GM18505 (cell line): ENCODE measurements at regions not wholly inside any gene's neighbourhood (a gene's known extent, or its start where the extent isn't known, plus 50 kb on each side); places are given as distances from the start of the nearest gene placed in this dataset.

Experiments used
- ATAC-seq: cut with Tn5 transposase; IDR thresholded peaks from one replicate; pipeline ENCODE4 v1.9.1; 2021; ENCODE audit not compliant: unreplicated experiment
- POLR2A ChIP-seq: IDR thresholded peaks from 4 replicates; pipeline ENCODE4 v1.6.1; 2011; ENCODE audit warnings: borderline replicate concordance; ENCODE audit not compliant: insufficient read depth, insufficient read length; ENCODE audit errors: extremely low read depth

DNA sequence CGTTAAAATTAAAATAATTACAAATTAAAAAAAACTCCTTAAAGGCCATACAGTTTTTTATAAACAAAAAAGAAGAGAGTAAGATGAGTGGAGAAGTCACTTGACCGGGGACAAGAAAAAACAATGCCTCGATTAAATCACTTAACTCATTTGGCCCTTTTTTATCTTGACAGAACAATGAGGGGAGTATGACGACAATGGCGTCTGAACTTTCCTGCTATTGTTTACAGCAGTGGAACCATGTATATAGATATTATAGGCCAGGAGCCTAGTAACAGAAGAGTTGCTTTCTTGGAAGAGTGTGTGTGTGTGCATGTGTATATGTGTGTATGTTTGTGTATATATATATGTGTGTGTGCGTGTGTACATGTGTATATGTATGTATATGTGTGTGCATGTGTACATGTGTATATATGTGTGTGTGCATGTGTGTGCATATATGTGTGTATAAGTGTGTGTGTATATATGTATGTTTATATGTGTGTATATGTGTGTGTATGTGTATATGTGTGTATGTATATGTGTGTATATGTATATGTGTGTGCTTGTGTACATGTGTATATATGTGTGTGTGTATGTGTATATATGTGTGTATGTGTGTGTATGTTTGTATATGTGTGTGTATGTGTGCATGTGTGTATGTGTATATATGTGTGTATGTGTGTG, 153.4 kb upstream of the FAT1 start:
- no peak for TF ChIP-seq POLR2A

DNA sequence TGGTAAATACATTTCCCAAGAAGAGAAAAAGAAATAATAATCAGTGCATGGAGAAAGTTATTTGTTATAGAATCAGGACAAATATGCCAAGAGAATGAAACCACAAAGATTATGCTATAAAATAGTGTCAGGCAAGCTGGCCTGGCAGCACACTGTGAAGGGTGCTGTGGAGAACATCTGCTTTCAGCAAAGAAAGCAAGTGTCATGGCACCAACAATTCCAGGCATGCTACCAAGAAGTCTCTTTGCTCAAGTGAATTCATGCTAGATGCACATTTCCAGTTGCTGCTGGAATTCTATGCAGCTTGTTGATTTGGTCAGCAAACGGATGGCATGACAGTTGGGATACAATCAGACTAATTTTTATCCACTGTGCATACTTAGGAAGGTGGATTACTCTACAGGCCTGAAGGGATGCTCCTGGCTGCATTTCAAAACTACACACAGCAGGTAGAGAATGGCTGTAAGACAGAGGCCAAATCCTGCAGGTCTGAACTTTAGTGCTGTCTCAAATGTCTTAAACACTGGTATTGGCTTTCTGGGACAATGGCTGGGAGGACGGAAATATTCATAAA, 154.6 kb upstream of the FAT1 start:
- no peak for ATAC-seq
- TF ChIP-seq POLR2A, result no peak

More for the DNA sequence above, 153.4 kb upstream of the FAT1 start:
- no peak for ATAC-seq

DNA sequence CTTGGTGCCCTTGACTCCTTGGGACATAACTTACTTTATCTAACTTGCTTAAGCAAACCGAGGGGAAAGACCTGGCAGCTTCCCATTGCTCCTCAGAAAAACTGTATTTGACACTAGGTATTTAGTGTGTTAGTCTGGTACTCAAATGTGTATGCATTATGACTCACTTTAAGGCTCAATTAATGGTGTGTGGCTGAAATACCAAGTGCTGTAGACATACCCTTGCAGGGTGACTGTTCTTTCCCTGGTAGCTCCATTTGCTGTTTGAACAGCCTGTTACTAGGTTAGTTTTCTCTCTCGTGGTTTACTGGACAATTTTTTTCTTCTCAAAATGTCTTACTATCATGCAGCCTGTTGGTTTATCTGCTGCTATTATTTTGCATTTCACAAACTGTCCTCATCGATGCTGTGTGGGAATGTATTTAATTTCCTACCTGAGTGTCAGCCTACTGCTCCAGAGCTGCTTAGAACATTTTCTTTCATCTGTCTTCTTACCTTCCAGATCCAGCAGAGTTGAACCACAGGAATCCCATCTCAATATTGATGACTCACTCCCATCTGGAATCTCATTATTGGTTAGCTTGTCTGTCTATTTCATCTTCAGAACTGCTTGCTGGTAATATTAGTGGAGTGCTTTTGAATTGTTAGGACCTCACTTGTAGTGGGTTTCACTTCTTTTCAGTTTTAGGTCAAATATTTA, 158.0 kb upstream of the FAT1 start:
- ATAC-seq, result no peak
- no peak for TF ChIP-seq POLR2A

DNA sequence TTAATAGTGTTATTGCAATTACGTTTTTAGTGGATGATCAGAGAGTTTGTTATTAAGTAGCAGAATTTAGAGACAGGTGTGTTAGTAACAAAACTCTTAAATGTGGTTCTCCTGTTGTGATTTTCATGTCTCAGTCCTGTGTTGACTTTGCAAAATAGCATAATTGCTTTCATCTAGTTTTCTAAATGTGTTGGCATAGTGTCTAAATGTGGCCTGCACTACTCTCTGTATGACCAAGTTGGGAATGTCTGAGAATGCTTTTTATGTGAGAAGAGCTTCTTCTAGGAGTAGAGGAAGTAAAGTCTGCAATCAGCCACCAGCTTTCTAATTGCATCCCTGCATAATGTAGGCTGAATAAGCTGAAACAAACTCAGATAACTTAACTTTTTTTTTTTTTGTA, 158.6 kb upstream of the FAT1 start:
- ATAC-seq, result no peak
- TF ChIP-seq POLR2A, result no peak

DNA sequence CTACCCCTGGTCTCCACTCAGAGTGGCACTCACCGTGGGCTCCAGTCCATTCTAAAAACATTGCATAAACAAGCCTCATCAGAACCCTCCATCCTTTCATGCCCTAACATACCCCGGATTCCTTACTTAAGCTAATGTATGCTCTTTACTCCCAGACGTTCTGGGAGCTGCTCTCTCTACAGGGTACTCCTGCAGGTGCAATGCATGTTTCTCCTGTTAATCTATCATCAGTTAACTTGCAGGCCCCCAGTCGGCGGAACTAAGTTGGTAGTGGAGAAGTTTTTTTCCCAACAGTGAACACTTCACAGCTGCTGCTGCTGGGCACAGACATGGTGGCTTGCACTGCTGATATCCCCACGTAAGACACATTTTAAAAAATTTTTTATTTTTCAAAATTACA, 161.6 kb upstream of the FAT1 start:
- no peak for TF ChIP-seq POLR2A
- no peak for ATAC-seq

DNA sequence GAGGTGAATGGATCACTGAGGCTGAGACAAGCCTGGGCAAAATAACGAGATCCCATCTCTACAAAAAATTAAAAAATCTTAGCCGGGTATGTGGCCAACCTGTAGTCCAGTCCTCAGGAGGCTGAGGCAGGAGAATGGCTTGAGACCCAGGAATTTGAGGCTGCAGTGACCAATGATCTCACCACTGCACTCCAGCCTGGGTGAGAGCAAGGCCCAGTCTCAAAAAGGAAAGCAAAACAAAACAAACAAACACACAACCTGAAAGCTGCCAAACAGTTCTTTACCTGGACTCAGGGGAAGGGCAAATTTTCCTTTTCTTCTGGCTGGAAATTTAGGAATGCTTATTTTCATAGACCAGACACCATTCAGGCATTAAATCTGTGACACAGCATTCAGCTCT, 163.1 kb upstream of the FAT1 start:
- ATAC-seq, result no peak
- no peak for TF ChIP-seq POLR2A

DNA sequence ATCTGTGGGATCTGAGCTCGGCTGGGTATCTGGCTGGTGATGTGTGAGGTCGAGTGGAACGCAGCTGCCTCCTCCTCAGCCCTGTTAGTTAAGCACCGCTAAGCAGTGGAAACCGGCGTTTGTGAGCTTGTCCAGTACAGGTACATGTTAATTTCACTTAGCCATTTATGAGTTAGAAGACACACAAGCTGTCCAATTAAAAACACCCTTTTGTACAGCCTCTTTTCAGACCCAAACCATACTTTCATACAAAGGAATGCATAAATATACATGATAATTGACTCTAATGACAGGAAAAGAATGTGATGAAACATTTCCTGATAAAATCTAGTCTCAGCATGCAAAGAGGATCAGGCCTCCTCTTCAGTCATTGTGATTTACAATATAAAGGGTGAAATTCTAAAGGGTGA, 163.6 kb upstream of the FAT1 start:
- TF ChIP-seq POLR2A, result no peak
- ATAC-seq, result no peak

DNA sequence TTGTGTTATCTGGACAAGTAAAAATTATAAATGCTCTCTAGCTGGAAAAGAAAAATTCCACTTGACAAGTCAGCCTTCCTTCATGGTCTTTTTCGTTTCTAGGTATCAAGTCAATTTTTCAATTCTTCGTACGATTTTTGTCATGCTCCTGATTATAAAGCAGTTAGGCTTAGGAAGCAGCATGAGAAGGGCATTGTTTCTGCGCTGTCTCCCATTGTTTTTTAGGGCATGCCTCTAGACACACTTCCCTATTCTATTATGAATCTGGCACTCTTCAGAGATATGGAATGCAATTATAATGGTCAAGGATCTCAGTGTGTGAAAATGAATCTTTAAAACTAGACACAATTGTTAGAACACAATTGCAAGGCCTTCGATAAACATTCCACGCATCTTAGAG, 164.1 kb upstream of the FAT1 start:
- ATAC-seq, result no peak
- TF ChIP-seq POLR2A, result no peak

DNA sequence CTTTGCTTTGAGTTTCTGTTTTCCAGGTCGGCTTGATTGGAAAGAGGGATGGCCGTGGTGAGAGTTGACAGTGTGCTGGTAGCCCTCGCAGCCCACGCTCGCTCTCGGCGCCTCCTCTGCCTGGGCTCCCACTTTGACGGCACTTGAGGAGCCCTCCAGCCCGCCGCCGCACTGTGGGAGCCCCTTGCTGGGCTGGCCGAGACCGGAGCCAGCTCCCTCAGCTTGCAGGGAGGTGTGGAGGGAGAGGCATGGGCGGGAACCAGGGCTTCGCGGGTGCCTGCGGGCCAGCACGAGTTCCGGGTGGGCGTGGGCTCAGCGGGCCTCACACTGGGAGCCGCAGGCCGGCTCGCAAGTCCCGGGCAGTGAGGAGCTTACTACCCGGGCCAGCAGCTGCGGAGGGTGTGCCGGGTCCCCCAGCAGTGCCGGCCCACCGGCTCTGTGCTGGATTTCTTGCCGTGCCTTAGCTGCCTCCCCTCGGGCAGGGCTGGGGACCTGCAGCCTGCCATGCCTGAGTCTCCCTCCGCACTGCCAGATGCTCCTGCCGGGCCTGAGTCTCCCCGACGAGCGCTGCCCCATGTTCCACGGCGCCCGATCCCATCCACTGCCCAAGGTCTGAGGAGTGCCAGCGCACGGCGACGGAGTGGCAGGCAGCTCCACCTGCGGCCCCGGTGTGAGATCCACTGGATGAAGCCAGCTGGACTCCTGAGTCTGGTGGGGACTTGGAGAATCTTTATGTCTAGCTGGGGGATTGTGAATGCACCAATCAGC, 166.4 kb upstream of the FAT1 start:
- TF ChIP-seq POLR2A, result no peak
- ATAC-seq, result no peak

DNA sequence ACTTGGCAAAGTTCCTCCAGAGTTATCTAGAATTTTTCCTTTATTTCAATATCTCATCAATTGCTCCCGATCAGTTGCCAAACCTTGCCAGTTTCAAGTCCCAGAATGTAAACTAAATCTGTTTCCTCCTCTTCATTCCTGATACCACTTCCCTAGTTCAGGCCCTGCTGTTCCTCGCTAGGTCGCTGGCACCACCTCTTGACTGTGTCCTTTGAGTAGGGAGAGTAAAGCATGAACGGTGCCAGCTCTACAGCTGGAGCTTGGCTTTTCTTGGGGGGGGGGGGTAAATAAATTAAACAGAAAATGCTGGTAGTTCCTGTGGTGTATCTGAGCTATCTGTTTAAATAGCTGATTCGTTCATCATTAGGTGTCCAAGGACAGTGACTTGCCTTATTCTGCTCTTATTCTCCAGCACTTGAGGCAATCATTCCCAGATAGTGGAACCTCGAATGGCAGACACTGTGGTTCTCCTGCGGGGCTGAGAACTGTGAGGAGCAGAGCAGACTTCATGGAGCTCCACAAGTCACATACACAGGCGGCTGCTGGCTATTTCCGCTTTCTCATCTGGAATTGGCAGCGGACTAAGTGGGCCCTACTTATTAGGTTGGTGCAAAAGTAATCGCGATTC, 168.3 kb upstream of the FAT1 start:
- ATAC-seq, result no peak
- no peak for TF ChIP-seq POLR2A

DNA sequence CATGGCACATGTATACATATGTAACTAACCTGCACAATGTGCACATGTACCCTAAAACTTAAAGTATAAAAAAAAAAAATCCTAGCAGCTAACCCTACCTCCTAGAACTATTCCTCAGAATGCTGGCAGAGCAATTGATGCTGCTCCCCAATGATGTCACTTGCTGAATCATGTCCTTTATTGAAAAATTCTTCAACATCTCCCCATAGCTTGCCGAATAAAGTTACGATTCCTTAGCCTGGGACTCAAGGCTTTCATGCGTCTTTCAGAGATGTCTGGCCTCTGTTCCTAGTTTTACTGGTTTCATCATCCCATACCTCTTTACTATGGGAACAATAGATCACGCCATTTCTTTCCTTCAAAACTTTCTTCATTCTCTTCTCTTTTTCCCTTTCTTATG, 174.7 kb upstream of the FAT1 start:
- TF ChIP-seq POLR2A, result no peak
- no peak for ATAC-seq

DNA sequence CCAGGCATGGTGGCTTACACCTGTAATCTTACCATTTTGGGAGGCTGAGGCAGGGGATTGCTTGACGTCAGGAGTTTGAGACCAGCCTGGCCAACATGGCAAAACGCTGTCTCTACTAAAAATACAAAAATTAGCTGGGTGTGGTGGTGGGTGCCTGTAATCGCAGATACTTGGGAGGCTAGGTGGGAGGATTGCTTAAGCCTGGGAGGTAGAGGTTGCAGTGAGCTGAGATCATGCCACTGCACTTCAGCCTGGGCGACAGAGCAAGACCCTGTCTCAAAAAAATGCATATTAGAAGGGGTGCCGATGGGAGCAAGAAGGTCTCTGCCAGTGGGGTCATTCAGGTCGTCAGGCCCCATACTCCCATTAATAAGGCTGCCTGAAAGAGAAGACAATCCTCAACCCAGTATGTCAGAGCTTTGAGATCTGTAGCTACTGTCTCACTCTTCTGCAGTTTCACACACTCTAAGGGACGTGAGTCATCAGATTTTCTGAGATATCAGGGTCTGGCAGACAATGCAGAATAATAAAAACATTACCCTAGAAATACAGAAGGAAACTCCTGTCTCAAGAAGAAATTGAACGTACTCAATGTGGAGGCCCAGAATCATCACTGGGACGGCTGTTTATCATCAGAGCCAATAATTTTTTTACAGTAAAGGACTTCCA, 176.7 kb upstream of the FAT1 start:
- no peak for ATAC-seq
- TF ChIP-seq POLR2A, result no peak

DNA sequence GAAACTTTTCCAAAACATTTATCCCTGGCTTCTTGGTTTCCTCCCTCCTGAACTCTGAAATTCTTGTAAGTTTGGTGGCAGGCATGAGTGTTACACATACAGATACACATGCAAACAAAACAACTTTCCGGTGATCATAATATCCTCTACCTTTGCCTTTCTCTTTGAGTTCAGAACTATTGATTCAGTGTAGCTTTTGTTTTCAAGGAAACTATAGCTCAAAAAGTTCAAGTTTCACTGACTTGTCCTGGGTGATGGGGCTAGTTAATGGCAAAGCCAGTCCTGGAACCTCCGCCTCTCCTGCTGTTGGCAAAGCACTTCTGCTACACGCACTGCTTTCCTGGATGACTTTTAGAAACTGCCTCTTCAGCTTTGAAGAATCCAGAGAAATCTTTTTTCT, 177.3 kb upstream of the FAT1 start:
- TF ChIP-seq POLR2A, result no peak
- ATAC-seq, result no peak
